Heart right ventricle (tissue), 16 donors: ENCODE measurements at regions not wholly inside any gene's neighbourhood (a gene's known extent, or its start where the extent isn't known, plus 50 kb on each side); places are given as distances from the start of the nearest gene placed in this dataset.

Experiments used
- ATAC-seq, 8 donors: fragments of 200-7000 bp; cut with Tn5 transposase; one replicate each; pipeline ENCODE4 v1.9.1; 2020; ENCODE audit warnings: mild to moderate bottlenecking in 8 of 8, moderate library complexity in 8 of 8, moderate number of reproducible peaks in 1 of 8
- DNase-seq, 2 donors: peaks; one replicate each; pipeline ENCODE4 v3.0.0-alpha.2; 2020
- H3K27ac ChIP-seq, 10 donors: fragments of 200-600 bp; sonication (generic) in 2 of 10; one replicate each; pipeline versions ENCODE4 v1.5.0 to v1.8.0; 2020 to 2022; ENCODE audit warnings: mild to moderate bottlenecking in 3 of 10
- H3K27me3 ChIP-seq, 7 donors: fragments of 200-600 bp; one replicate each; pipeline ENCODE4 v1.8.0; 2021 to 2022; ENCODE audit warnings: mild to moderate bottlenecking in 2 of 7
- H3K36me3 ChIP-seq, 9 donors: fragments of 200-600 bp; sonication (generic) in 1 of 9; one replicate each; pipeline versions ENCODE4 v1.5.0 to v1.8.0; 2020 to 2022; ENCODE audit warnings: mild to moderate bottlenecking in 2 of 9
- H3K4me1 ChIP-seq, 9 donors: fragments of 200-600 bp; sonication (generic) in 1 of 9; one replicate each; pipeline versions ENCODE4 v1.5.0 to v1.8.0; 2020 to 2022; ENCODE audit warnings: mild to moderate bottlenecking in 4 of 9
- H3K4me3 ChIP-seq, 10 donors: fragments of 200-600 bp; sonication (generic) in 2 of 10; one replicate each; pipeline versions ENCODE4 v1.5.0 to v1.8.0; 2020 to 2022; ENCODE audit warnings: mild to moderate bottlenecking in 7 of 10, moderate library complexity in 2 of 10
- H3K9me3 ChIP-seq, 11 donors: fragments of 200-600 bp in 10 of 11; sonication (generic) in 2 of 11; one replicate each; pipeline versions ENCODE4 v1.5.0 to v1.8.0; 2013 to 2022; ENCODE audit warnings: mild to moderate bottlenecking in 2 of 11, control low read depth in 1 of 11, moderate library complexity in 1 of 11
- WGBS, 2 donors: extraction: QIAGEN DNeasy Blood & Tissue Kit; methylation state at CpG; one replicate each; pipeline ENCODE4 v1.1.7; 2013; ENCODE audit warnings: inconsistent platforms in 1 of 2; 5-methylcytosine and 5-hydroxymethylcytosine counted together
- intact Hi-C, 10 donors: fragments of 100-400 bp; cut with DNase I; formaldehyde crosslinking; loops; one replicate each; pipeline versions ENCODE4 v1.11.1 to v1.14.2; 2022
- TF ChIP-seq, protein P1 (sequence below), 9 donors: fragments of 200-600 bp; sonication (generic) in 2 of 9; IDR thresholded peaks; one replicate each; pipeline versions ENCODE4 v1.5.0 to v1.8.0; 2021 to 2022; ENCODE audit warnings: antibody characterized with exemption in 9 of 9, mild to moderate bottlenecking in 5 of 9, moderate library complexity in 1 of 9
- donor health status: Arrhythmogenic right ventricular cardiomyopathy.
- donor health status: ischemic (EF 13 %, LVEDD 7.1; RV severe dilation, severe dysfunction).
- donor health status: healthy with polysubstance abuse.
- donor health status: DM: no; HTN: yes; CAD: no.
- donor health status: DM: no; HTN: no; CAD: no.
- donor health status: ischemic (EF 25% LVEDD 6.9; RV normal size, moderate dysfunction).
- donor health status: ischemic (EF 25% LVEDD 5.7; RV mildly dilated, moderate dysfunction).
- donor health status: healthy.
- donor health status: DM: yes; HTN: yes; CAD: no.
- donor health status: Ischemic cardiomyopathy.
- donor health status: ischemic (EF 35%, LVEDD 5.7; RV mildly dilated, moderate dysfunction).
- donor health status: nonischemic (EF 11% LVEDD 7.7; RV severe dilation, severe dysfunction).
- donor health status: DM: yes; HTN: yes; CAD: no.
- donor health status: PGD.
- donor health status: ischemic (EF 29% LVEDD 5.4; RV normal size, mild dysfunction).
- donor health status: nonischemic (EF 23%, LVEDD 6.1; RV moderate dilation, normal function).

DNA sequence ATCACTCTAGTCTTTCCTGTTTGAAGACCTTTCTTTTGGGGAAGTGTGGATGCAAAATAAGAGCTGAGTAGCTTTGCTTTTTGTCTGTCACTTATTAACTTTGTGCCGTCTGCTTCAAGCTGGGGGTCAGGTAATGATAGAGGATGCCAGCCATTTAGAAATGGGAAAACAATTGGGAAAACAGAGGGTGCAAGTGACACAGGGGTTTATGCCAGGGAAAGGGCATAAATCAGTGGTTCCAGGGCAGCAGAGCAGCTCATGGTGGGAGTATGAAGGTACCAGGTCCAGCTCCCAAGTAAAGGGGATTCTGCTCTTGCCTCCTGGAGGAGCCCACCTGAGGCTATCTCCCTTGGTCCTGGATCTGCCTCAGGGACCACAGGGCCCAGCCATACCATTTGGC is 91.9 kb upstream of the GPR50 start:
- DNase-seq = no peak
- ATAC-seq = no peak
- Histone ChIP-seq H3K27ac (no peak overlapping the region), H3K4me1 (peaks cover 0 to 8% (median 0%) of the 10 kb centered on the region in 9 donors), H3K27me3 (peaks cover 0 to 80% (median 0%) of the 10 kb centered on the region in 7 donors), H3K36me3 (no peaks in the 10 kb centered on the region), H3K9me3 (no peaks in the 10 kb centered on the region), H3K4me3 (no peak overlapping the region)
- 50 to 82% methylated on average over 1 of the region's 1 CpG for WGBS, 2 donors
- TF ChIP-seq, protein P1, sequence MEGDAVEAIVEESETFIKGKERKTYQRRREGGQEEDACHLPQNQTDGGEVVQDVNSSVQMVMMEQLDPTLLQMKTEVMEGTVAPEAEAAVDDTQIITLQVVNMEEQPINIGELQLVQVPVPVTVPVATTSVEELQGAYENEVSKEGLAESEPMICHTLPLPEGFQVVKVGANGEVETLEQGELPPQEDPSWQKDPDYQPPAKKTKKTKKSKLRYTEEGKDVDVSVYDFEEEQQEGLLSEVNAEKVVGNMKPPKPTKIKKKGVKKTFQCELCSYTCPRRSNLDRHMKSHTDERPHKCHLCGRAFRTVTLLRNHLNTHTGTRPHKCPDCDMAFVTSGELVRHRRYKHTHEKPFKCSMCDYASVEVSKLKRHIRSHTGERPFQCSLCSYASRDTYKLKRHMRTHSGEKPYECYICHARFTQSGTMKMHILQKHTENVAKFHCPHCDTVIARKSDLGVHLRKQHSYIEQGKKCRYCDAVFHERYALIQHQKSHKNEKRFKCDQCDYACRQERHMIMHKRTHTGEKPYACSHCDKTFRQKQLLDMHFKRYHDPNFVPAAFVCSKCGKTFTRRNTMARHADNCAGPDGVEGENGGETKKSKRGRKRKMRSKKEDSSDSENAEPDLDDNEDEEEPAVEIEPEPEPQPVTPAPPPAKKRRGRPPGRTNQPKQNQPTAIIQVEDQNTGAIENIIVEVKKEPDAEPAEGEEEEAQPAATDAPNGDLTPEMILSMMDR (IDR thresholded peaks at IDR 0.05) = no peak
- intact Hi-C loops = loop anchor here in 1 of 10 donors (5.0 kb wide), 1 partner anchor 312 kb away; no protein-coding TSS in a partner anchor

DNA sequence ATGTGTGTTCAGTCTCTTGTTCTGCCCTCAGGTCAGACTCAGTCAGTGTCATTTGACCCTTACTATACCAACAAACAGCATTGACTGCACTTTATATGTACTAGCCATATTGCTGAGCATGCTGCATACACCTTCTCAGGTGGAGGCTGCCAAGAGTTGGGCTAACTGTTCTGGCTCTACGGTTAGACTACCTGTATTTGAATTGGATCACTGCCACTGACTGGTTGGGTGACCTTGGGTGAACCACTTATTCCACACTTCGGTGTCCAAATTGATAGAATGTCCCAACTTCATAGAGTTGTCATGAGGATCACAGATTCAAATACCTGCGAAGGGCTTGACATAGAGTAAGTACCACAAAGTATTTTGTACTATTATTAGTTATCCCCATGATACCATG is 91.2 kb upstream of the GPR50 start:
- H3K4me3 ChIP-seq = no peak overlapping the region
- ATAC-seq (no peak), DNase-seq (no peak)
- no peak overlapping the region for H3K27ac ChIP-seq
- H3K27me3 ChIP-seq = peaks cover 0 to 84% (median 0%) of the 10 kb centered on the region in 7 donors
- 82 to 83% methylated on average over 3 of the region's 3 CpGs for WGBS, 2 donors
- no peaks in the 10 kb centered on the region for H3K36me3 ChIP-seq
- peaks cover 0 to 8% (median 0%) of the 10 kb centered on the region in 9 donors for H3K4me1 ChIP-seq
- TF ChIP-seq, protein P1 (IDR thresholded peaks at IDR 0.05) = no peak
- intact Hi-C loops = no loop called here
- no peaks in the 10 kb centered on the region for H3K9me3 ChIP-seq

DNA sequence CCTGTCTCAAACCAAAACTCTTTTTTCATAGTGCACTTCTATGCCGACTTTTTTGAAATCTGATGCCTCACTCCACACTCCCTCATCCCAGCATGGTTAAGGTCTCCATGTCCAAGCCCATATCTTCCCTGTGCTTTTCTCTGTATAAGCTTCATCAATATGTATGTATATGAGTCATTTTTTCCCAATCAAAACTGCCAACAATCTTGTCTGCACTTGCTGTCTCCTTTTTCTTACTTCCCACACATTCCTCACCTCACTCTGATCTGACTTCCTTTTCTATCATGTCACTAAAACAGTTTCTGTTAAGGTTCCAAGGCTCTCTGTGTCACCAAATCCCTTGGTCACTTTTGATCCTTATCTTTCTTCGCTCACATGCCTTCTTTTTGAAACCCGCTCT is 88.2 kb upstream of the GPR50 start:
- 64 to 69% methylated on average over 3 of the region's 3 CpGs for WGBS, 2 donors

DNA sequence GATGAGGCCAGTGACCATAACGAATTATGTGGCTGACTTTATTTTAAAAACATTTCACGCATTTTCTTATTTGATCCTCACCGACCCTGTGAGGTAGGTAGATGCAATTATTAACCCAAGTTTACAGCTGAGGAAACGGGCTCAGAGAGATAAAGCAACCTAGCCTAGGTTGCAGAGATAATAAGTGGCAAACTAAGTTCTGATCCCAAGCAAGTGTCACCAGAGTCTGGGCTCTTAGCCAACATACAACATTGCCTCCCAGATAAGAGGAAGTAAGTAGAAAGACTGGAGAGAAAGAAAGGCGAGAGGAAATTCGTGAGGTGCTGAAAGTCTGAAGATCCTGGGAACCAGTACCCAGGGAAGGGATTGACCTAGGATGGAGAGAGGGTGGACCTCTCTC is 77.4 kb upstream of the GPR50 start:
- WGBS, 2 donors = 17 to 29% methylated on average over 6 of the region's 6 CpGs
- TF ChIP-seq, protein P1 (IDR thresholded peaks at IDR 0.05) = no peak
- Histone ChIP-seq H3K9me3 (no peaks in the 10 kb centered on the region), H3K27ac (no peak overlapping the region), H3K4me3 (no peak overlapping the region), H3K27me3 (peaks cover 0 to 9% (median 0%) of the 10 kb centered on the region in 7 donors), H3K4me1 (no peaks in the 10 kb centered on the region), H3K36me3 (no peaks in the 10 kb centered on the region)
- no peak for DNase-seq
- intact Hi-C loops = no loop called here
- ATAC-seq = no peak

More for the DNA sequence above, 88.2 kb upstream of the GPR50 start:
- no peak overlapping the region for H3K27ac ChIP-seq
- H3K27me3 ChIP-seq = peaks cover 0 to 59% (median 0%) of the 10 kb centered on the region in 7 donors
- ATAC-seq (no peak), DNase-seq (no peak)
- H3K4me1 ChIP-seq = no peaks in the 10 kb centered on the region
- TF ChIP-seq, protein P1 (IDR thresholded peaks at IDR 0.05) = no peak
- intact Hi-C loops = no loop called here
- no peaks in the 10 kb centered on the region for H3K36me3 ChIP-seq
- no peaks in the 10 kb centered on the region for H3K9me3 ChIP-seq
- no peak overlapping the region for H3K4me3 ChIP-seq
